ENCODE measurements at regions not wholly inside any gene's neighbourhood (a gene's known extent, or its start where the extent isn't known, plus 50 kb on each side); places are given as distances from the start of the nearest gene placed in this dataset.
"Not testable (repeated sequence)": the region's sequence is repeated elsewhere in the genome, so short reads cannot be mapped to it uniquely, and the experiment has no call there.

DNA sequence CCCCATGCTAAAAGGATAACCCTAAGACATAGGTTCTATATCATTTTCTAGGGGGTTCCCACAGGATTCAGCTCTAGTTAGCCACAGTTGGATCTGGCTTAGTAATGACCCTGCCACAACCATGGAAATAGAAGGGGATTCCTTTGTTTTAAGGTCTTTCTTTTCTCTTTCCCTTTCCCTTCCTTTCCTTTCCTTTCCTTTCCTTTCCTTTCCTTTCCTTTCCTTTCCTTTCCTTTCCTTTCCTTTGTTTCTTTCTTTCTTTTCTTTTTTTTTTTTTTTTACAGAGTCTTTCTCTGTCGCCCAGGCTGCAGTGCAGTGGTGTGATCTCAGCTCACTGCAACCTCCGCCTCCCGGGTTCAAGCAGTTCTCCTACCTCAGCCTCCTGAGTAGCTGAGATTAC, 173.9 kb downstream of the UQCRFS1 start:
- not testable (repeated sequence) for H3K4me3 ChIP-seq (ENCODE audit: low read depth in 1 of 2, low read length in 2 of 2); H3K9ac ChIP-seq (ENCODE audit: low read depth in 1 of 2, low read length in 2 of 2); H3K27ac ChIP-seq (ENCODE audit: low read depth, low read length); H3K27me3 ChIP-seq (ENCODE audit: control insufficient read depth in 1 of 2, insufficient read depth in 2 of 2, low read length in 2 of 2); H3K9me3 ChIP-seq (ENCODE audit: control insufficient read depth in 1 of 2, low read length in 2 of 2); H3K4me1 ChIP-seq (ENCODE audit: control insufficient read depth in 1 of 2, insufficient read depth in 2 of 2, low read length in 2 of 2); H3K36me3 ChIP-seq (ENCODE audit: control insufficient read depth in 1 of 2, insufficient read depth in 2 of 2, low read length in 2 of 2)

- H3K27ac ChIP-seq (ENCODE audit: low read depth, low read length), result no peak overlapping the region
- no peaks in the 10 kb centered on the region for H3K27me3 ChIP-seq (ENCODE audit: control insufficient read depth in 1 of 2, insufficient read depth in 2 of 2, low read length in 2 of 2)
- no peaks in the 10 kb centered on the region for H3K4me1 ChIP-seq (ENCODE audit: control insufficient read depth in 1 of 2, insufficient read depth in 2 of 2, low read length in 2 of 2)
- H3K4me3 ChIP-seq (ENCODE audit: low read depth in 1 of 2, low read length in 2 of 2), result no peak overlapping the region
- no peaks in the 10 kb centered on the region for H3K36me3 ChIP-seq (ENCODE audit: control insufficient read depth in 1 of 2, insufficient read depth in 2 of 2, low read length in 2 of 2)
- H3K9ac ChIP-seq (ENCODE audit: low read depth in 1 of 2, low read length in 2 of 2), result no peak overlapping the region
- no peaks in the 10 kb centered on the region for H3K9me3 ChIP-seq (ENCODE audit: control insufficient read depth in 1 of 2, low read length in 2 of 2)
These were observed 181.7 kb downstream of the UQCRFS1 start for GRCh38 chr19:29031216-29031615.

DNA sequence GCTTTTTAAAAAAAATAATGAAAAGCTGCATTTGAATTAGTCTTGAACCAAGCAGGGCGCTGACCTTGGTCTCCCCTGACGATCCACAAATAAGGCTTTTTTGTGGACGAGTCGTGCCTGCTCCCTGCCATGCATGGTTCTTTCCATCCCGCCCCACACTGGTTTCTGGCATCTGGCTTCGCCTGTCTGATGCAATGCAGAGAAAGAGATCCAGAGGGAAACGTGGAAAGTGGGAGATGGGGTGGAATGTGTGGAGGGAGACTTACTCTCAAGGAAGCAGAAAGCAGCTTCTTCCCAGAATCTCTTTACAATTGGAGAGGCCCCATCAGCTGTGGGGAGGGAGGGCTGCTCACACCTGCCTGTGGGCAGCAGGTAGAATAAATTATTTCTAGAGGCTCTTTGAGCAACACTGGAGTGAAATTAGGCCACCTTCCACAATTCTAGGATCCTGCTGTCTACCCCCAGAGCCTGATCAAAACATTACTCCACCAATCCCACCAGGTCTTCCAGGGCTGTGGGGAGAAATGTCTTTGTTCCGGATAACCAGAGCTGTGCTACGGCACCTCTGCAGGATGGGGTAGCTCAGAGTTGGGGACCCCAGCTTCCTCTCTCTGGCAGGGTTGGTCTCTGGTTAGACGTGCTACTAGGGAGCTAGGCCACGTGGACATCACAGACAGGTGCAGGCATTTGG, 183.5 kb downstream of the UQCRFS1 start:
- Histone ChIP-seq H3K4me1 (ENCODE audit: control insufficient read depth in 1 of 2, insufficient read depth in 2 of 2, low read length in 2 of 2) (no peaks in the 10 kb centered on the region), H3K9me3 (ENCODE audit: control insufficient read depth in 1 of 2, low read length in 2 of 2) (no peaks in the 10 kb centered on the region), H3K27ac (ENCODE audit: low read depth, low read length) (no peak overlapping the region)

GRCh38 chr19:29022599-29022998, 190.4 kb downstream of the UQCRFS1 start:
- Histone ChIP-seq H3K4me1 (ENCODE audit: control insufficient read depth in 1 of 2, insufficient read depth in 2 of 2, low read length in 2 of 2) (no peaks in the 10 kb centered on the region), H3K27ac (ENCODE audit: low read depth, low read length) (no peak overlapping the region), H3K4me3 (ENCODE audit: low read depth in 1 of 2, low read length in 2 of 2) (no peak overlapping the region), H3K27me3 (ENCODE audit: control insufficient read depth in 1 of 2, insufficient read depth in 2 of 2, low read length in 2 of 2) (no peaks in the 10 kb centered on the region), H3K9ac (ENCODE audit: low read depth in 1 of 2, low read length in 2 of 2) (no peak overlapping the region), H3K36me3 (ENCODE audit: control insufficient read depth in 1 of 2, insufficient read depth in 2 of 2, low read length in 2 of 2) (no peaks in the 10 kb centered on the region), H3K9me3 (ENCODE audit: control insufficient read depth in 1 of 2, low read length in 2 of 2) (no peaks in the 10 kb centered on the region)

More for the DNA sequence above, 183.5 kb downstream of the UQCRFS1 start:
- no peak overlapping the region for H3K9ac ChIP-seq (ENCODE audit: low read depth in 1 of 2, low read length in 2 of 2)
- no peaks in the 10 kb centered on the region for H3K36me3 ChIP-seq (ENCODE audit: control insufficient read depth in 1 of 2, insufficient read depth in 2 of 2, low read length in 2 of 2)
- H3K27me3 ChIP-seq (ENCODE audit: control insufficient read depth in 1 of 2, insufficient read depth in 2 of 2, low read length in 2 of 2), result no peaks in the 10 kb centered on the region
- H3K4me3 ChIP-seq (ENCODE audit: low read depth in 1 of 2, low read length in 2 of 2), result no peak overlapping the region

DNA sequence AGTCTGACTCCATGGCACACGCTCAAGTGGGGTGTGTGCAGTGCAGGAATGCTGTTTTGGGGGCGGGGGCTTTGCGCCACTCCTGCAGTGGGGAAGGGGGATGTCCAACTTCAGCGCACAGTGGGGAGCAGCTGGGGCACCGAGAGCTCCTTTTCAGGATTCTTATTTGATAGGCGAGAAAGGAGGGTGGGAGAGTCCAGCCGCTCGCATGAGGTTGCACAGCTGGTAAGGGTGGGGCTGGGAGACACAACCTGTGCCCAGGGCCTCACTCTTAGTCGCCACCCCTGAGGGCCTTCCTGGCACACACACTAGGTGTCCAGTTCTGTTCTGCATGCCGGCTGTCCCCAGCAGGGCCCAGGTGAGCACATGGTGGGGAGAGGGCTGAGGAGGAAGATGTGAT, 190.8 kb downstream of the UQCRFS1 start:
- Histone ChIP-seq H3K4me1 (ENCODE audit: control insufficient read depth in 1 of 2, insufficient read depth in 2 of 2, low read length in 2 of 2) (no peaks in the 10 kb centered on the region), H3K36me3 (ENCODE audit: control insufficient read depth in 1 of 2, insufficient read depth in 2 of 2, low read length in 2 of 2) (no peaks in the 10 kb centered on the region), H3K9me3 (ENCODE audit: control insufficient read depth in 1 of 2, low read length in 2 of 2) (no peaks in the 10 kb centered on the region), H3K27ac (ENCODE audit: low read depth, low read length) (no peak overlapping the region), H3K9ac (ENCODE audit: low read depth in 1 of 2, low read length in 2 of 2) (no peak overlapping the region), H3K27me3 (ENCODE audit: control insufficient read depth in 1 of 2, insufficient read depth in 2 of 2, low read length in 2 of 2) (no peaks in the 10 kb centered on the region), H3K4me3 (ENCODE audit: low read depth in 1 of 2, low read length in 2 of 2) (no peak overlapping the region)

DNA sequence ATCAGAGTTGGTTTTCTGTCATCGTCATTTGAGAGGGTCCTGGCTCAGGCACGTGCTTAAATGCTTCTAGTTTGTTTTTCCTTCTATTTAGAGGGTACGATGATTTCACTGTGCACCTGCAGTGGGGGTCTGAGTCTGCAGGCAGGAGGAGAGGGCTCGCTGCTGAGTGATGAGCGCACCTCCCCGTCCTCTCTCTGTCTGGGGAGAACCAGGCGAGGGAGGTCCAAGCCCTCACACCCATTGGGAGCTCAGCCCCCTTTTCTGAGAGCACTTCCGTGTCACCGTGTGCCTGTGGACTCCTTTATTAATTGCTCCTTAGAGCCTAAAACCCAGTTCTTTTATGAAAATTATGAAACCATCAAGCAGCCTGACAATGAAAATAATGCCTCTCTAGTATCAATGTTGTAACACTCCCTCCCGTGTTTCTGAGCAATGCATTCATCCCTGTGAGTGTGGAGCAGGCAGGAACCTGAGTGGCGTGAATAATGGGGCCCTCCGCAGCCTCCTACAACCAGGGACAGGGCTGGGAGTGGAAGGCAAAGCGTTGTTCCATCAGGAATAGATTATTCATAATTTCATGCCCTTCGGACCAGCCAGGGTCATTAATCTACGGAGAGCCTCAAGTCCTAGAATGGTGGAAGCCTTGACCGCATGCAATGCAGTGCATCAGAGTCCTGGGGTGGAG, 191.6 kb downstream of the UQCRFS1 start:
- Histone ChIP-seq H3K4me1 (ENCODE audit: control insufficient read depth in 1 of 2, insufficient read depth in 2 of 2, low read length in 2 of 2) (no peaks in the 10 kb centered on the region), H3K36me3 (ENCODE audit: control insufficient read depth in 1 of 2, insufficient read depth in 2 of 2, low read length in 2 of 2) (no peaks in the 10 kb centered on the region), H3K9me3 (ENCODE audit: control insufficient read depth in 1 of 2, low read length in 2 of 2) (no peaks in the 10 kb centered on the region), H3K9ac (ENCODE audit: low read depth in 1 of 2, low read length in 2 of 2) (no peak overlapping the region), H3K4me3 (ENCODE audit: low read depth in 1 of 2, low read length in 2 of 2) (no peak overlapping the region), H3K27me3 (ENCODE audit: control insufficient read depth in 1 of 2, insufficient read depth in 2 of 2, low read length in 2 of 2) (no peaks in the 10 kb centered on the region), H3K27ac (ENCODE audit: low read depth, low read length) (no peak overlapping the region)

- H3K9me3 ChIP-seq (ENCODE audit: control insufficient read depth in 1 of 2, low read length in 2 of 2), result no peaks in the 10 kb centered on the region
- no peaks in the 10 kb centered on the region for H3K4me1 ChIP-seq (ENCODE audit: control insufficient read depth in 1 of 2, insufficient read depth in 2 of 2, low read length in 2 of 2)
- H3K27me3 ChIP-seq (ENCODE audit: control insufficient read depth in 1 of 2, insufficient read depth in 2 of 2, low read length in 2 of 2), result no peaks in the 10 kb centered on the region
- H3K36me3 ChIP-seq (ENCODE audit: control insufficient read depth in 1 of 2, insufficient read depth in 2 of 2, low read length in 2 of 2), result no peaks in the 10 kb centered on the region
- no peak overlapping the region for H3K27ac ChIP-seq (ENCODE audit: low read depth, low read length)
- no peak overlapping the region for H3K4me3 ChIP-seq (ENCODE audit: low read depth in 1 of 2, low read length in 2 of 2)
- H3K9ac ChIP-seq (ENCODE audit: low read depth in 1 of 2, low read length in 2 of 2), result no peak overlapping the region
These were observed 193.5 kb downstream of the UQCRFS1 start for GRCh38 chr19:29019403-29019802.

GRCh38 chr19:29018542-29018941, 194.4 kb downstream of the UQCRFS1 start:
- Histone ChIP-seq H3K36me3 (ENCODE audit: control insufficient read depth in 1 of 2, insufficient read depth in 2 of 2, low read length in 2 of 2) (no peaks in the 10 kb centered on the region), H3K27ac (ENCODE audit: low read depth, low read length) (no peak overlapping the region), H3K9ac (ENCODE audit: low read depth in 1 of 2, low read length in 2 of 2) (no peak overlapping the region), H3K4me3 (ENCODE audit: low read depth in 1 of 2, low read length in 2 of 2) (no peak overlapping the region), H3K27me3 (ENCODE audit: control insufficient read depth in 1 of 2, insufficient read depth in 2 of 2, low read length in 2 of 2) (no peaks in the 10 kb centered on the region), H3K9me3 (ENCODE audit: control insufficient read depth in 1 of 2, low read length in 2 of 2) (no peaks in the 10 kb centered on the region), H3K4me1 (ENCODE audit: control insufficient read depth in 1 of 2, insufficient read depth in 2 of 2, low read length in 2 of 2) (no peaks in the 10 kb centered on the region)

DNA sequence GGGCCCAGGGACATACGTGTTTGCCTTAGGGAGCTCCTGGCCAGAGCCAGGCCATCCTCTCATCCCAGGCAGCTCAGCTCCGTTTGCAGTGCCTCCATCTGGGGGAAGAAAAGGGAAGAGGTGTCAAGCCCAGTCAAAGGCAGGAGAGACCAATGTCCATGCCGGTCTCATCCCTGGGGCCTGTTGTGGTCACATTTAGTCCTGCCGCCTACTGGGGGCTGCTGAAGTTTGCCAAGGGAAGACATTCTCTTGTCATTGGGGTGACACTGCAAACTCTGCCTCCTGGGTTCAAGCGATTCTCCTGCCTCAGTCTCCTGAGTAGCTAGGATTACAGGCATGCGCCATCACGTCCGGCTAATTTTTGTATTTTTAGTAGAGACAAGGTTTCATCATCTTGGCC, 195.2 kb downstream of the UQCRFS1 start:
- Histone ChIP-seq H3K27me3 (ENCODE audit: control insufficient read depth in 1 of 2, insufficient read depth in 2 of 2, low read length in 2 of 2) (no peaks in the 10 kb centered on the region), H3K4me1 (ENCODE audit: control insufficient read depth in 1 of 2, insufficient read depth in 2 of 2, low read length in 2 of 2) (no peaks in the 10 kb centered on the region), H3K4me3 (ENCODE audit: low read depth in 1 of 2, low read length in 2 of 2) (no peak overlapping the region), H3K36me3 (ENCODE audit: control insufficient read depth in 1 of 2, insufficient read depth in 2 of 2, low read length in 2 of 2) (no peaks in the 10 kb centered on the region), H3K27ac (ENCODE audit: low read depth, low read length) (no peak overlapping the region), H3K9me3 (ENCODE audit: control insufficient read depth in 1 of 2, low read length in 2 of 2) (no peaks in the 10 kb centered on the region), H3K9ac (ENCODE audit: low read depth in 1 of 2, low read length in 2 of 2) (no peak overlapping the region)

DNA sequence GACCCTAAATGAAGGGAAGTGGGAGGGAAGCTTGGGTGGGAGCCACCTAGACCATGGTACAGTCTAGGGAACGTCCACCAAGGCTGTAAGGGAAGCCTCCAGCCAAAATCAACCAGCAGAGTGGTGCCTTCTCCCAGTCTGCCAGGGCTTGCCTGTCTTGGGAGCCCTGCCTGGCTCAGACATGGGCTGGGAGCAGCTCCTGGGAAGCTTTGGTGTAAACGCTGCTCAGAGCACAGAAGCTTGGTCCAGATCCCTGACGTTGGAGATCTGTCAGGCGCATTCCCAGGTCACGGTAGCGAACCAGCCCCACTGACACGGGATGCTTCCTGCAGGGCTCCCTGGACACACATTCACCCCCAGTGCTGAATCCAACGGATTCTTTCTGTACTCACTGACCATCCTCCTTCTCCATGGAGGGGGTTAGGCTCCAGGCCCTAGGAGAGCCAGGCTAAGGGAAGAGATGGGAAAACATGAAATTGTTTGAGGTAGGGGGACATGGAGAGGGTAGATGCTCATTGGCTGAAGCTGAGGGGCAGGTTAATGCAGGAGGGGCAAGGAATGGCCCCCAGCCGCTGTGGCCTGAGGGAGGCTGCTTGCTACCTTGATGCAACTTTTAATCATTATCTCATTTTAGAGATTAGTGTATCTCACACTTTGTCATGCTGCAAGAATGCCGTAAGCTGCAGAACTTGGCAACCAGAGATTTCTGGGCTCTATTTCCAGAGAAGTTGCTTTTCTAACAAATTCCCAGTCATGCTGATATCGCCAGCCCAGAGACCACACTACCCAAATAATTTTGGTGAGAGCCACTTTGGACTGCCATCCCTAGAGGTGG, 195.8 kb downstream of the UQCRFS1 start:
- no peak overlapping the region for H3K27ac ChIP-seq (ENCODE audit: low read depth, low read length)
- H3K36me3 ChIP-seq (ENCODE audit: control insufficient read depth in 1 of 2, insufficient read depth in 2 of 2, low read length in 2 of 2), result no peaks in the 10 kb centered on the region
- no peak overlapping the region for H3K9ac ChIP-seq (ENCODE audit: low read depth in 1 of 2, low read length in 2 of 2)
- no peak overlapping the region for H3K4me3 ChIP-seq (ENCODE audit: low read depth in 1 of 2, low read length in 2 of 2)
- H3K4me1 ChIP-seq (ENCODE audit: control insufficient read depth in 1 of 2, insufficient read depth in 2 of 2, low read length in 2 of 2), result no peaks in the 10 kb centered on the region
- H3K9me3 ChIP-seq (ENCODE audit: control insufficient read depth in 1 of 2, low read length in 2 of 2), result no peaks in the 10 kb centered on the region
- no peaks in the 10 kb centered on the region for H3K27me3 ChIP-seq (ENCODE audit: control insufficient read depth in 1 of 2, insufficient read depth in 2 of 2, low read length in 2 of 2)
